Keratinocyte (primary cell): ENCODE measurements at regions not wholly inside any gene's neighbourhood (a gene's known extent, or its start where the extent isn't known, plus 50 kb on each side); places are given as distances from the start of the nearest gene placed in this dataset.

ENCODE experiments used
- DNase-seq: peaks from one replicate; pipeline ENCODE4 v3.0.0-alpha.2; 2011; ENCODE audit warnings: low read depth, missing footprints, low spot score
- FAIRE-seq: peaks from 2 replicates; lab custom pipeline; 2011; peaks lifted over from hg19 to GRCh38; lab: Jason Lieb, UNC
- H2AFZ ChIP-seq: 2 replicates; pipeline ENCODE4 v1.6.0; 2012; ENCODE audit warnings: low read length, control low read depth, inconsistent platforms; ENCODE audit not compliant: control insufficient read depth
- H3K27ac ChIP-seq: 2 replicates; pipeline ENCODE4 v1.5.1; 2011; ENCODE audit warnings: low read length; ENCODE audit not compliant: control insufficient read depth, insufficient read depth
- H3K27me3 ChIP-seq: 3 replicates; pipeline ENCODE4 v1.6.0; 2011; ENCODE audit warnings: low read length; ENCODE audit not compliant: control insufficient read depth, insufficient read depth; ENCODE audit errors: extremely low read depth
- H3K36me3 ChIP-seq, 2 experiments: 2 replicates in 1 of 2; 3 replicates in 1 of 2; pipeline ENCODE4 v1.5.1; 2011; ENCODE audit warnings: low read length in 2 of 2, mild to moderate bottlenecking in 1 of 2; ENCODE audit not compliant: control insufficient read depth in 2 of 2, insufficient read depth in 2 of 2; ENCODE audit errors: extremely low read depth in 1 of 2
- H3K4me1 ChIP-seq: 3 replicates; pipeline ENCODE4 v1.5.1; 2011; ENCODE audit warnings: low read length; ENCODE audit not compliant: control insufficient read depth, insufficient read depth; ENCODE audit errors: extremely low read depth
- H3K4me2 ChIP-seq: 3 replicates; pipeline ENCODE4 v1.6.0; 2011; ENCODE audit warnings: low read depth, low read length; ENCODE audit not compliant: control insufficient read depth, insufficient read depth; ENCODE audit errors: extremely low read depth
- H3K4me3 ChIP-seq, 3 experiments: fragments of 200-600 bp in 1 of 3; sonication (generic) in 1 of 3; 2 replicates in 2 of 3; 3 replicates in 1 of 3; pipeline ENCODE4 v1.5.1; 2011 to 2016; ENCODE audit warnings: low read length in 3 of 3, mild to moderate bottlenecking in 3 of 3, control low read depth in 2 of 3, inconsistent platforms in 1 of 3, low read depth in 1 of 3, mixed read lengths in 1 of 3, mixed run types in 1 of 3, moderate library complexity in 1 of 3; ENCODE audit not compliant: control insufficient read depth in 2 of 3, insufficient read depth in 2 of 3; ENCODE audit errors: extremely low read depth in 1 of 3
- H3K79me2 ChIP-seq: 2 replicates; pipeline ENCODE4 v1.6.0; 2012; ENCODE audit warnings: low read length; ENCODE audit not compliant: control insufficient read depth, insufficient read depth
- H3K9ac ChIP-seq: 3 replicates; pipeline ENCODE4 v1.6.0; 2011; ENCODE audit warnings: low read length; ENCODE audit not compliant: control insufficient read depth, insufficient read depth; ENCODE audit errors: extremely low read depth
- H3K9me1 ChIP-seq: 3 replicates; pipeline ENCODE4 v1.6.0; 2011; ENCODE audit warnings: low read length; ENCODE audit not compliant: control insufficient read depth, insufficient read depth; ENCODE audit errors: extremely low read depth
- H3K9me3 ChIP-seq: 2 replicates; pipeline ENCODE4 v1.5.1; 2012; ENCODE audit warnings: low read depth, low read length; ENCODE audit not compliant: control insufficient read depth
- H4K20me1 ChIP-seq: 3 replicates; pipeline ENCODE4 v1.6.0; 2011; ENCODE audit warnings: low read length; ENCODE audit not compliant: control insufficient read depth, insufficient read depth; ENCODE audit errors: extremely low read depth
- CTCF ChIP-seq, 3 experiments: IDR thresholded peaks in 1 of 3; conservative IDR thresholded peaks in 1 of 3; optimal IDR thresholded peaks in 1 of 3; 2 replicates in 2 of 3; 3 replicates in 1 of 3; pipeline versions ENCODE3 to v1.5.1; 2011; ENCODE audit warnings: low read length in 3 of 3, mild to moderate bottlenecking in 3 of 3, moderate library complexity in 2 of 3, control low read depth in 1 of 3, inconsistent platforms in 1 of 3; ENCODE audit not compliant: insufficient read depth in 2 of 3; ENCODE audit errors: extremely low read depth in 1 of 3
- EZH2 ChIP-seq: IDR thresholded peaks from one replicate; pipeline ENCODE4 v1.6.1; 2012; ENCODE audit warnings: inconsistent platforms, mild to moderate bottlenecking, low read length, moderate library complexity
- dilution Hi-C: fragments of 300-500 bp; cut with MboI; formaldehyde crosslinking; loops from one replicate; pipeline ENCODE4 v1.7.0; 2020; ENCODE audit warnings: low sequenced_read_pairs; ENCODE audit not compliant: extremely low pct_ligation_motif_present

- no peak overlapping the region for H3K27ac ChIP-seq
- no peak overlapping the region for H3K4me2 ChIP-seq
- H2AFZ ChIP-seq, result no peak overlapping the region
- H3K9me3 ChIP-seq, result no peaks in the 10 kb centered on the region
- no peaks in the 10 kb centered on the region for H4K20me1 ChIP-seq
- H3K27me3 ChIP-seq, result no peaks in the 10 kb centered on the region
- H3K9me1 ChIP-seq, result no peaks in the 10 kb centered on the region
- H3K79me2 ChIP-seq, result no peaks in the 10 kb centered on the region
- DNase-seq, result no peak
- dilution Hi-C loops, result no loop called here
- no peak for FAIRE-seq
- H3K36me3 ChIP-seq, result no peaks in the 10 kb centered on the region
- no peak overlapping the region for H3K9ac ChIP-seq
- no peaks in the 10 kb centered on the region for H3K4me1 ChIP-seq
- no peak overlapping the region for H3K4me3 ChIP-seq
- TF ChIP-seq CTCF (optimal IDR thresholded peaks at IDR 0.05 in 1 of 3, IDR thresholded peaks at IDR 0.05 in 1 of 3, conservative IDR thresholded peaks at IDR 0.05 in 1 of 3; ENCODE audit: extremely low read depth in 1 of 3, insufficient read depth in 2 of 3, low read length in 3 of 3) (no peak), EZH2 (no peak)
Observed at GRCh38 chr2:15875969-15876705, 64.2 kb upstream of the MYCN start.

DNA sequence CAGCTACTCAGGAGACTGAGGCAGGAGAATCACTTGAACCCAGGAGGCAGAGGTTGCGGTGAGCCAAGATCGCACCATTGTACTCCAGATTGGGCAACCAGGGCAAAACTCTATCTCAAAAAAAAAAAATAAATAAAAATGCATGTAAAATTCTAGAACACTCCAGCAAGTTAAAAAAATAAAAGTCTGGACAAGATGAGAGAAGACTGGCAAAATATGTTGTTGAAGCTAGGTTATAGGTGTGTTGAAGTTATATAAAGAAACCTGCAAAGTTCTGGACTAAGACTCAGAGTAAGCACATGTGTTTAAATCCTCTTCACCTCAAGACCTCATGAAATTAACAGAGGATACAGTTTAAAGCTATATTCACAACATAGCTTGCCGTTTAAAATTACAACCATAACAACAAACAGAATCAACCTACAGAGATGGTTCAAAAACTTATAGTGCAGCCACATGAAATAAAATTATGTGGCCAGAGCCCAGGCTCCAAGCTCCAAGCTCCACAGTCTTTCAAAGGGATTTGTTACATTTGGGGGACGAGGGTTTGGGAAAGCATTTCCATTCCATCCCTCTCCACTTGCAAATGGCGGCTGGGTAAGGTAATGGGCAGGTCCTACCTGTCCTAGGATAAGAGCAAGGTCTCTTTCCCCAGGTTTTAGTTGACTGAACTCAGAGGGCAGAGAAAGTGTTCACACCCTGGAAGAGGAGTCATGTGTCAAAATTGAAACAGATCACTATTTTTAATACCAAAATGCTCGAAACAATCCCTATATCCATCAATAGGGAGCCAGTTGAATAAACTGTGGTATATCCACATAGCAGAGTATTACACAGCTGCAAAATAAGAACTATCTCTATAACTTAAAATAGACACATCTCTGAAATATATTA is 59.9 kb upstream of the MYCN start:
- no peak for FAIRE-seq
- H3K27me3 ChIP-seq, result no peaks in the 10 kb centered on the region
- no peaks in the 10 kb centered on the region for H3K9me3 ChIP-seq
- no peaks in the 10 kb centered on the region for H3K79me2 ChIP-seq
- H3K27ac ChIP-seq, result no peak overlapping the region
- H4K20me1 ChIP-seq, result no peaks in the 10 kb centered on the region
- no peaks in the 10 kb centered on the region for H3K4me1 ChIP-seq
- dilution Hi-C loops, result no loop called here
- H3K9ac ChIP-seq, result no peak overlapping the region
- no peak overlapping the region for H3K4me2 ChIP-seq
- no peak overlapping the region for H2AFZ ChIP-seq
- H3K9me1 ChIP-seq, result no peaks in the 10 kb centered on the region
- H3K4me3 ChIP-seq, result no peak overlapping the region
- DNase-seq, result no peak
- TF ChIP-seq EZH2, result no peak
- TF ChIP-seq CTCF (optimal IDR thresholded peaks at IDR 0.05 in 1 of 3, IDR thresholded peaks at IDR 0.05 in 1 of 3, conservative IDR thresholded peaks at IDR 0.05 in 1 of 3; ENCODE audit: extremely low read depth in 1 of 3, insufficient read depth in 2 of 3, low read length in 3 of 3), result no peak
- H3K36me3 ChIP-seq, result no peaks in the 10 kb centered on the region
